ENCODE measurements at regions not wholly inside any gene's neighbourhood (a gene's known extent, or its start where the extent isn't known, plus 50 kb on each side); places are given as distances from the start of the nearest gene placed in this dataset.

DNA sequence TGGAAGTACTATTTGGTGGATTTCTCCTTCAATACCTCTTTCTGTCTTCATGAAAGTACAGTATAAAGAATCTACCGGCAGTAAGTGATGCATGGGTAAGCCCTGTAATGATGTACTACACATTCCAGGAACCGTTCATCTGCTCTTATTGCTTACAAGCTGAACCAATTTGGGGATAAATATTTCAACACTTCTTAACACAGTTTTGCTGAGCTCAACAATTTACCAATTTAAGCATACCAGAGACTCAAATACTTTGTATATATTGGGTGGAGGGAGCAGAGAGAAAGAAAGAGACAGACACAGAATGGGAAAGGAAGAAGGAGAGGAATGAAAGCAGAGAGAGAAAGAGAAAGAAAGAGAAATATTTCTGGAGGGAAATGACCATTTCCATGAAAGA is 821.1 kb upstream of the FLRT2 start:
- TF ChIP-seq, protein P1, sequence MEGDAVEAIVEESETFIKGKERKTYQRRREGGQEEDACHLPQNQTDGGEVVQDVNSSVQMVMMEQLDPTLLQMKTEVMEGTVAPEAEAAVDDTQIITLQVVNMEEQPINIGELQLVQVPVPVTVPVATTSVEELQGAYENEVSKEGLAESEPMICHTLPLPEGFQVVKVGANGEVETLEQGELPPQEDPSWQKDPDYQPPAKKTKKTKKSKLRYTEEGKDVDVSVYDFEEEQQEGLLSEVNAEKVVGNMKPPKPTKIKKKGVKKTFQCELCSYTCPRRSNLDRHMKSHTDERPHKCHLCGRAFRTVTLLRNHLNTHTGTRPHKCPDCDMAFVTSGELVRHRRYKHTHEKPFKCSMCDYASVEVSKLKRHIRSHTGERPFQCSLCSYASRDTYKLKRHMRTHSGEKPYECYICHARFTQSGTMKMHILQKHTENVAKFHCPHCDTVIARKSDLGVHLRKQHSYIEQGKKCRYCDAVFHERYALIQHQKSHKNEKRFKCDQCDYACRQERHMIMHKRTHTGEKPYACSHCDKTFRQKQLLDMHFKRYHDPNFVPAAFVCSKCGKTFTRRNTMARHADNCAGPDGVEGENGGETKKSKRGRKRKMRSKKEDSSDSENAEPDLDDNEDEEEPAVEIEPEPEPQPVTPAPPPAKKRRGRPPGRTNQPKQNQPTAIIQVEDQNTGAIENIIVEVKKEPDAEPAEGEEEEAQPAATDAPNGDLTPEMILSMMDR (IDR thresholded peaks at IDR 0.05; ENCODE audit: poor library complexity): no peak
- TF ChIP-seq EZH2 (IDR thresholded peaks at IDR 0.05; ENCODE audit: borderline replicate concordance): no peak
